OCI-LY3 (cell line): ENCODE measurements at regions not wholly inside any gene's neighbourhood (a gene's known extent, or its start where the extent isn't known, plus 50 kb on each side); places are given as distances from the start of the nearest gene placed in this dataset.

ENCODE experiments used
- CTCF ChIP-seq: fragments of 200-600, 300-600 bp; sonication (generic); IDR thresholded peaks from 2 replicates; pipeline ENCODE4 v1.5.1; 2014; ENCODE audit warnings: antibody characterized with exemption, low read length, low read depth
- EZH2phosphoT487 ChIP-seq: fragments of 200-600 bp; shearing (Covaris generic); IDR thresholded peaks from 2 replicates; pipeline ENCODE4 v1.6.1; 2018; ENCODE audit warnings: antibody characterized with exemption, mixed run types, low read depth

- TF ChIP-seq CTCF = no peak
- TF ChIP-seq EZH2phosphoT487 = no peak
Observed at GRCh38 chr2:37831081-37831780, 93.9 kb upstream of the RMDN2 start.
